Esophagus muscularis mucosa (tissue), 4 donors: ENCODE measurements at regions not wholly inside any gene's neighbourhood (a gene's known extent, or its start where the extent isn't known, plus 50 kb on each side); places are given as distances from the start of the nearest gene placed in this dataset.

ENCODE experiments used
- CTCF ChIP-seq, 3 experiments: fragments of 200-600 bp in 2 of 3; fragments of 450-650 bp in 1 of 3; sonication (generic) in 2 of 3; IDR thresholded peaks; one replicate each; pipeline ENCODE4 v1.5.1; 2017 to 2019; ENCODE audit warnings: antibody characterized with exemption in 3 of 3, mild to moderate bottlenecking in 2 of 3, moderate library complexity in 1 of 3
- EP300 ChIP-seq: sonication (generic); formaldehyde crosslinking; IDR thresholded peaks from one replicate; pipeline ENCODE4 v1.6.1; 2017; ENCODE audit warnings: antibody characterized with exemption
- POLR2A ChIP-seq: fragments of 450-650 bp; IDR thresholded peaks from one replicate; pipeline ENCODE4 v1.6.1; 2017; ENCODE audit warnings: antibody characterized with exemption, moderate library complexity, mild to moderate bottlenecking, low read depth

- TF ChIP-seq CTCF (IDR thresholded peaks at IDR 0.05) (no peak), EP300 (no peak), POLR2A (no peak)
These were observed 485.9 kb downstream of the CAAP1 start for GRCh38 chr9:26406676-26407075.
